22Rv1 (cell line): ENCODE measurements at regions not wholly inside any gene's neighbourhood (a gene's known extent, or its start where the extent isn't known, plus 50 kb on each side); places are given as distances from the start of the nearest gene placed in this dataset.

Source experiments
- H3K27ac ChIP-seq: fragments of 450-650 bp; 2 replicates; pipeline ENCODE4 v1.5.1; 2017
- CTCF ChIP-seq: fragments of 450-650 bp; IDR thresholded peaks from 2 replicates; pipeline ENCODE4 v1.5.1; 2017; ENCODE audit warnings: mild to moderate bottlenecking
- ZFX ChIP-seq: fragments of 450-650 bp; IDR thresholded peaks from 2 replicates; pipeline ENCODE4 v1.6.1; 2017; ENCODE audit warnings: antibody characterized with exemption, borderline replicate concordance

GRCh38 chr15:66838671-66839239, 136.7 kb downstream of the SMAD6 start:
- H3K27ac ChIP-seq, result no peak overlapping the region
- no peak for TF ChIP-seq ZFX
- TF ChIP-seq CTCF, result peak; percentile 54

- no peak overlapping the region for H3K27ac ChIP-seq
- TF ChIP-seq CTCF (no peak), ZFX (no peak)
Measured at GRCh38 chr15:66839506-66840112, 137.6 kb downstream of the SMAD6 start.

- H3K27ac ChIP-seq, result no peak overlapping the region
- TF ChIP-seq CTCF, result no peak
- no peak for TF ChIP-seq ZFX
Measured at GRCh38 chr15:66840615-66841390, 138.8 kb downstream of the SMAD6 start.

- TF ChIP-seq CTCF, result no peak
- TF ChIP-seq ZFX, result no peak
- no peak overlapping the region for H3K27ac ChIP-seq
Measured at GRCh38 chr15:66841953-66842681, 140.1 kb downstream of the SMAD6 start.

GRCh38 chr15:66842710-66843441, 140.8 kb downstream of the SMAD6 start:
- TF ChIP-seq CTCF, result no peak
- no peak overlapping the region for H3K27ac ChIP-seq

GRCh38 chr15:66843581-66843980, 141.5 kb downstream of the SMAD6 start:
- TF ChIP-seq ZFX (no peak), CTCF (no peak)
- no peak overlapping the region for H3K27ac ChIP-seq
